NB4 (cell line): ENCODE measurements at regions not wholly inside any gene's neighbourhood (a gene's known extent, or its start where the extent isn't known, plus 50 kb on each side); places are given as distances from the start of the nearest gene placed in this dataset.

ENCODE experiments used
- DNase-seq: peaks from one replicate; pipeline ENCODE4 v3.0.0; 2010; ENCODE audit warnings: low read depth
- H3K4me3 ChIP-seq: one replicate; pipeline ENCODE4 v1.5.1; 2011; ENCODE audit warnings: mild to moderate bottlenecking, low read depth, low read length, moderate library complexity
- MYC ChIP-seq: IDR thresholded peaks from 2 replicates; pipeline ENCODE4 v1.6.1; 2011; ENCODE audit warnings: low read depth, low read length
- POLR2A ChIP-seq: IDR thresholded peaks from 2 replicates; pipeline ENCODE4 v1.6.1; 2011; ENCODE audit warnings: mild to moderate bottlenecking; ENCODE audit not compliant: insufficient read length; ENCODE audit errors: extremely low read depth
- TF ChIP-seq, protein P1 (sequence below): IDR thresholded peaks from one replicate; pipeline ENCODE4 v1.5.1; 2012; ENCODE audit warnings: low read depth, low read length
- TF ChIP-seq, protein P2 (sequence below): IDR thresholded peaks from 2 replicates; pipeline ENCODE4 v1.6.1; 2011; ENCODE audit warnings: low read depth, low read length

DNA sequence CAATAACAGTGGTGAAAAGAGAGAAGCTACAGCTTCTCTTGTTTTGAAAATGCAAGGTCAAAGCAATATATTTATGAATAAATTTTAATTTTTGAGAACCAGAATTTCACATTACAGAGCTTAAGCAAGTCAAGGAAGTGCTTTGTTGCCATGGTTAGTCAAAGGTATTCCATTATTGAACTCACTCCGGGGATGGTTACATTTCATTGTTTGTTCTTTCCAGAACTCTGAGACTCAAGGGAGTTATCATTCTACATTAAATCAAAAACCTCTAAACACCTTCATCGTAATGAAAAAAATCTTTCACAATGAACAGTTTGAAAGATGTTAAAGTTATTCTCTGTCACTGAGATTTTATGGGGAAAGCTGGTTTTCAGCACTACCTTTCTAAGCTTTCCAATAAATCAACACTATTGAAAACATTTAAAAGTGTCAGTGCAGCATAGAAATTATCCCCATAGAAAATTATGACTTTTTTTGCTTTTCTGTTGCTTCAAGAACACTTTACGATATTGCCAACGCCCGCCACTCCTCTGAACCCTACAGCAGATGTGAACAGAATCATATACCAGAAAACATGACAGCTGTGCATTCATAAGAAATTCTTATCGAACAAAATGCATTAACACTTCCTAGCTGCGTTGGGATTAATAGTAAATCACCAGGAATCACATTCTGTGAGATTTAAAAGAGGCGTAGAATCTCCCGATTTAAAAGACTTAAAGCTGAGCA, 83.0 kb downstream of the OTOL1 start:
- TF ChIP-seq, protein P1, sequence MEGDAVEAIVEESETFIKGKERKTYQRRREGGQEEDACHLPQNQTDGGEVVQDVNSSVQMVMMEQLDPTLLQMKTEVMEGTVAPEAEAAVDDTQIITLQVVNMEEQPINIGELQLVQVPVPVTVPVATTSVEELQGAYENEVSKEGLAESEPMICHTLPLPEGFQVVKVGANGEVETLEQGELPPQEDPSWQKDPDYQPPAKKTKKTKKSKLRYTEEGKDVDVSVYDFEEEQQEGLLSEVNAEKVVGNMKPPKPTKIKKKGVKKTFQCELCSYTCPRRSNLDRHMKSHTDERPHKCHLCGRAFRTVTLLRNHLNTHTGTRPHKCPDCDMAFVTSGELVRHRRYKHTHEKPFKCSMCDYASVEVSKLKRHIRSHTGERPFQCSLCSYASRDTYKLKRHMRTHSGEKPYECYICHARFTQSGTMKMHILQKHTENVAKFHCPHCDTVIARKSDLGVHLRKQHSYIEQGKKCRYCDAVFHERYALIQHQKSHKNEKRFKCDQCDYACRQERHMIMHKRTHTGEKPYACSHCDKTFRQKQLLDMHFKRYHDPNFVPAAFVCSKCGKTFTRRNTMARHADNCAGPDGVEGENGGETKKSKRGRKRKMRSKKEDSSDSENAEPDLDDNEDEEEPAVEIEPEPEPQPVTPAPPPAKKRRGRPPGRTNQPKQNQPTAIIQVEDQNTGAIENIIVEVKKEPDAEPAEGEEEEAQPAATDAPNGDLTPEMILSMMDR = no peak
- TF ChIP-seq POLR2A = no peak
- H3K4me3 ChIP-seq = no peak overlapping the region
- no peak for DNase-seq

DNA sequence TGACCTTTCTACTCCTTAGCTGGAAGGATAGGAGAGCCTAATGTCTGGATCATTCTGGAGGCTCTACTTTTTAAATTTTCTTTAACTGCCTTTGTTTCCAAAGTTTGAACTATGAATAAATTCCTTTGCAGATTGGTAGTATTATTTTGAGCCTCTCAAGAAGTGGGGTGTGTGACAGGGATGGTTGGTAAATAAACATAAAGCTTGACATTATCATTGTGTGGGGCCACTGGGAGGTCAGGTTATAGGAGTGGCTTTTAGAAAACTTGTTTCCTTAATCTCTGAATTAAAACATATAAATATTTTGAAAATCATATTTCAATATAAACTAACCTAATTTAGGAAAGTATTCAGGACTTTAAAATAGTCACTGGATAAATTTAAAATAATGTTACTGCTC, 89.3 kb downstream of the OTOL1 start:
- no peak for TF ChIP-seq MYC
- no peak for TF ChIP-seq POLR2A
- TF ChIP-seq, protein P1 = no peak
- TF ChIP-seq, protein P2, sequence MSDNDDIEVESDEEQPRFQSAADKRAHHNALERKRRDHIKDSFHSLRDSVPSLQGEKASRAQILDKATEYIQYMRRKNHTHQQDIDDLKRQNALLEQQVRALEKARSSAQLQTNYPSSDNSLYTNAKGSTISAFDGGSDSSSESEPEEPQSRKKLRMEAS = no peak
- DNase-seq = no peak

DNA sequence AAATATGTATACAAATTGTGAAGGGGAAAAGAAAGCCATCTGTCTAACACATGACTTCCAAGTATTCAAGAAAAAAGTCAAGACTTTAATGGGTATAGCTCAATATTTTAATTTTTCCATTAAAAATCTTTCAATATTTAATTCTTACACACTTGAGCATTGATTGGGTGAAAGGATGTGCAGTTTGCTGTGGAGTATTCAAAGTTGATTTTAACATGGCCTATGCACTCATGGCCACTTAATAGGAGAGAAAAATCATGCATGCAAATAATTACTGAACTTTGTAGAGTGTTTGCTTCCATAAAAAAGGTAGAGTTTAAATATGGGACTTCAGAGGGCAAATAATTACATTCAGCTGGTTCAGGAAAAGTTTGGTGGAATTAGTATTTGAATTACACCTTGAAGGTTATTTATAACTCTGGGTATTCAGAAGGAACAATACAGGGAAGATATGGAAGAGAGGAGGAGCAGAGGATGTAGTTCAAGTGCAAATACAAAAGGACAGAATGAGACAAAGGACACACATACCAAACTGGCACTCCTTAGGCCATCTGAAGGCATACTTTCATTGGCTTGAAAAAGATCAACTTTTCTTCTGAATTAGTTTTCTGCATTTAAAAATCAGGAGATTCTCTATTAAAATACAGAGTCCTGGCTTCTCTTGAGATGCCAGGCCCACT, 90.1 kb downstream of the OTOL1 start:
- no peak for DNase-seq
- TF ChIP-seq, protein P2 = no peak
- TF ChIP-seq POLR2A = no peak
- TF ChIP-seq MYC = no peak
- TF ChIP-seq, protein P1 = no peak
- H3K4me3 ChIP-seq = no peak overlapping the region

More for the DNA sequence above, 89.3 kb downstream of the OTOL1 start:
- H3K4me3 ChIP-seq = no peak overlapping the region

DNA sequence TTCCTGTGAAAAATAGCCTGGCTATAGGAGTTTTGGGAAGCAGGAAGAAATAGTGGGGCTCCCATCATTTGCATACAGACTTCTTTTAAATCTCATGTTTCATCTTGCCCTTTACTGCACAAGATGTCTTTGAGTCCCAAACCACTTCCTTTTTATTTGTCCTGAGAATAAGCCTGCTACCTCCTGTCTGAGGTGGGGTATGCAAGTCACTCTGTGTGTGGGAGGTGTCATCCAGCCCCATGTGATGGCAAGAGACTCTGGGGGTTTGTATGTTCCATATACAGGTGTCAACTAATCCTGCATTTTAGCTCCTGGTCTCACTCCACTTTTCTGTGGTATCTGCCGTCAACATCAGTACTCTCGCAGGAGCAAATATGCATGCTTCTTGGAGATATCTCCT, 102.0 kb downstream of the OTOL1 start:
- H3K4me3 ChIP-seq = no peak overlapping the region
- no peak for DNase-seq
- TF ChIP-seq POLR2A (no peak), MYC (no peak)
- TF ChIP-seq, protein P2 = no peak
- TF ChIP-seq, protein P1 = no peak

DNA sequence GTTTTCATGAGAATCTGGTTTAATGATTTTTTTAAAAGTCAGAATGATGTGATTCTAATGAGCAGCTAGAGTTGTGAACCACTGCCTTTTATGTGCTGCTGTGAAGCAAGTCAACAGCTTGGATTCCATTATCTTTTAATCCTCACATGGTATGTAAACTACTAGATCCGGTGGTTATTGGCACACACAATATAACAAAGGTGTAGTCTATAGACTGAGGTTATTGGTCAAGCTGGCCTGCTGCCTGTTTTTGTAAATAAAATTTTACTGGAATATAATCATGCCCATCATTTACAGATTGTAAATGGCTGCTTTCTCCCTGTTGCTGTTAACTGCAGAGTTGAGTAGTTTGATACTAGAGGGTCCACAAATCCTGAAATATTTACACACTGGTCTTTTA, 103.1 kb downstream of the OTOL1 start:
- no peak for DNase-seq
- H3K4me3 ChIP-seq = no peak overlapping the region
- TF ChIP-seq POLR2A (no peak), MYC (no peak)
- TF ChIP-seq, protein P1 = no peak
- TF ChIP-seq, protein P2 = no peak
